Upper lobe of left lung (tissue), 4 donors: ENCODE measurements at regions not wholly inside any gene's neighbourhood (a gene's known extent, or its start where the extent isn't known, plus 50 kb on each side); places are given as distances from the start of the nearest gene placed in this dataset.

Experiments used
- POLR2A ChIP-seq, 4 donors: fragments of 450-650 bp; IDR thresholded peaks; one replicate each; pipeline ENCODE4 v1.5.1; 2016 to 2017; ENCODE audit warnings: antibody characterized with exemption in 4 of 4, mild to moderate bottlenecking in 2 of 4
- TF ChIP-seq, protein P1 (sequence below), 6 experiments: fragments of 450-650 bp in 4 of 6; fragments of 200-600 bp in 2 of 6; sonication (generic) in 2 of 6; IDR thresholded peaks; one replicate each; pipeline ENCODE4 v1.5.1; 2016 to 2019; ENCODE audit warnings: antibody characterized with exemption in 6 of 6

DNA sequence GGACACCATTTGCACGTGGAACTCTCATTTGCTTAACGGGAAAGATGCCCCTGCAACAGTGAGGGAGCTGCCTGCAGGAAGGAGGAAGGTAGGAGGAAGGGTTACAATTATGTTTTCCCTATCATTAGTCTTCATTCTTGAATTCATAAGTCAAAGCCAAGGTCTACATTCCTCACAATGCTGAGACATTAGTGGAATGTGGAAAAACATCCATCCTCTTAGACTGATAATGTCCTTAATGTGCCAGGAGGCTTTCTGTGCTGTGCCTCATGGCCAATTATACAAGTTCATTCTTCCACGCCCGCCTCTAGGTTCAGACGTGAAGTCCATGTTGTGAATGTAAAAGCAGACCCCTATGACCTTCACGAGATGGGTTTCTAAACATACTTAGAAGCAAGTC, 1212.4 kb upstream of the TMEM132C start:
- TF ChIP-seq, protein P1, sequence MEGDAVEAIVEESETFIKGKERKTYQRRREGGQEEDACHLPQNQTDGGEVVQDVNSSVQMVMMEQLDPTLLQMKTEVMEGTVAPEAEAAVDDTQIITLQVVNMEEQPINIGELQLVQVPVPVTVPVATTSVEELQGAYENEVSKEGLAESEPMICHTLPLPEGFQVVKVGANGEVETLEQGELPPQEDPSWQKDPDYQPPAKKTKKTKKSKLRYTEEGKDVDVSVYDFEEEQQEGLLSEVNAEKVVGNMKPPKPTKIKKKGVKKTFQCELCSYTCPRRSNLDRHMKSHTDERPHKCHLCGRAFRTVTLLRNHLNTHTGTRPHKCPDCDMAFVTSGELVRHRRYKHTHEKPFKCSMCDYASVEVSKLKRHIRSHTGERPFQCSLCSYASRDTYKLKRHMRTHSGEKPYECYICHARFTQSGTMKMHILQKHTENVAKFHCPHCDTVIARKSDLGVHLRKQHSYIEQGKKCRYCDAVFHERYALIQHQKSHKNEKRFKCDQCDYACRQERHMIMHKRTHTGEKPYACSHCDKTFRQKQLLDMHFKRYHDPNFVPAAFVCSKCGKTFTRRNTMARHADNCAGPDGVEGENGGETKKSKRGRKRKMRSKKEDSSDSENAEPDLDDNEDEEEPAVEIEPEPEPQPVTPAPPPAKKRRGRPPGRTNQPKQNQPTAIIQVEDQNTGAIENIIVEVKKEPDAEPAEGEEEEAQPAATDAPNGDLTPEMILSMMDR (IDR thresholded peaks at IDR 0.05) = no peak
- no peak for TF ChIP-seq POLR2A (IDR thresholded peaks at IDR 0.05)
